ENCODE measurements at regions not wholly inside any gene's neighbourhood (a gene's known extent, or its start where the extent isn't known, plus 50 kb on each side); places are given as distances from the start of the nearest gene placed in this dataset.
"Not testable (repeated sequence)": the region's sequence is repeated elsewhere in the genome, so short reads cannot be mapped to it uniquely, and the experiment has no call there.

GRCh38 chr17:71464751-71465150 is 656.1 kb upstream of the SOX9 start:
- DNase-seq: no peak

- DNase-seq: no peak
Observed at GRCh38 chr17:71467719-71468118, 653.1 kb upstream of the SOX9 start.

GRCh38 chr17:71470062-71470461 is 650.8 kb upstream of the SOX9 start:
- no peak for DNase-seq

- no peak for DNase-seq
Observed at GRCh38 chr17:71472809-71473789, 647.7 kb upstream of the SOX9 start.

GRCh38 chr17:71477356-71477755 is 643.5 kb upstream of the SOX9 start:
- no peak for DNase-seq

- no peak for DNase-seq
Observed at GRCh38 chr17:71480099-71480498, 640.7 kb upstream of the SOX9 start.

- DNase-seq: no peak
Observed at GRCh38 chr17:71482625-71483024, 638.2 kb upstream of the SOX9 start.

GRCh38 chr17:71484546-71484945 is 636.3 kb upstream of the SOX9 start:
- DNase-seq: no peak

GRCh38 chr17:71485426-71485825 is 635.4 kb upstream of the SOX9 start:
- DNase-seq: no peak

- DNase-seq: no peak
Observed at GRCh38 chr17:71486261-71486660, 634.6 kb upstream of the SOX9 start.

GRCh38 chr17:71488851-71489250 is 632.0 kb upstream of the SOX9 start:
- DNase-seq: no peak

GRCh38 chr17:71494062-71494855 is 626.6 kb upstream of the SOX9 start:
- no peak for DNase-seq

- DNase-seq: no peak
Observed at GRCh38 chr17:71495420-71495819, 625.4 kb upstream of the SOX9 start.

GRCh38 chr17:71496552-71496951 is 624.3 kb upstream of the SOX9 start:
- DNase-seq: no peak

- DNase-seq: no peak
Observed at GRCh38 chr17:71500761-71501555, 619.9 kb upstream of the SOX9 start.

GRCh38 chr17:71501711-71502110 is 619.1 kb upstream of the SOX9 start:
- no peak for DNase-seq

- DNase-seq: no peak
Observed at GRCh38 chr17:71502443-71502842, 618.4 kb upstream of the SOX9 start.

- no peak for DNase-seq
Observed at GRCh38 chr17:71503710-71504465, 616.9 kb upstream of the SOX9 start.

- no peak for DNase-seq
Observed at GRCh38 chr17:71505200-71505599, 615.6 kb upstream of the SOX9 start.

- no peak for DNase-seq
Observed at GRCh38 chr17:71505981-71506380, 614.8 kb upstream of the SOX9 start.

GRCh38 chr17:71511266-71511995 is 609.4 kb upstream of the SOX9 start:
- no peak for DNase-seq

GRCh38 chr17:71513725-71514124 is 607.1 kb upstream of the SOX9 start:
- DNase-seq: not testable (repeated sequence)

Data from activated T-cell treated with anti-CD3 and anti-CD28 coated beads, Interleukin-2, amount 50 U/mL, for 48 hours (primary cell).